BE2C (cell line): ENCODE measurements at regions not wholly inside any gene's neighbourhood (a gene's known extent, or its start where the extent isn't known, plus 50 kb on each side); places are given as distances from the start of the nearest gene placed in this dataset.
"Not testable (repeated sequence)": the region's sequence is repeated elsewhere in the genome, so short reads cannot be mapped to it uniquely, and the experiment has no call there.

Experiments used
- DNase-seq: peaks from one replicate; pipeline ENCODE4 v3.0.0-alpha.2; 2020
- H3K27me3 ChIP-seq: fragments of 250-450 bp; sonication (Bioruptor Pico); 2 replicates; pipeline ENCODE4 v1.5.1; 2020; ENCODE audit warnings: mild to moderate bottlenecking
- H3K36me3 ChIP-seq: fragments of 250-450 bp; sonication (Bioruptor Pico); 2 replicates; pipeline ENCODE4 v1.5.1; 2020; ENCODE audit warnings: mild to moderate bottlenecking
- H3K4me1 ChIP-seq: fragments of 250-450 bp; sonication (Bioruptor Pico); 2 replicates; pipeline ENCODE4 v1.5.1; 2020
- H3K4me3 ChIP-seq: 2 replicates; pipeline ENCODE4 v1.5.1; 2011; ENCODE audit warnings: low read depth, low read length
- H3K9me3 ChIP-seq: fragments of 250-450 bp; sonication (Bioruptor Pico); 2 replicates; pipeline ENCODE4 v1.5.1; 2020
- CTCF ChIP-seq: IDR thresholded peaks from 2 replicates; pipeline ENCODE4 v1.5.1; 2012; ENCODE audit warnings: mild to moderate bottlenecking, low read depth, low read length

DNA sequence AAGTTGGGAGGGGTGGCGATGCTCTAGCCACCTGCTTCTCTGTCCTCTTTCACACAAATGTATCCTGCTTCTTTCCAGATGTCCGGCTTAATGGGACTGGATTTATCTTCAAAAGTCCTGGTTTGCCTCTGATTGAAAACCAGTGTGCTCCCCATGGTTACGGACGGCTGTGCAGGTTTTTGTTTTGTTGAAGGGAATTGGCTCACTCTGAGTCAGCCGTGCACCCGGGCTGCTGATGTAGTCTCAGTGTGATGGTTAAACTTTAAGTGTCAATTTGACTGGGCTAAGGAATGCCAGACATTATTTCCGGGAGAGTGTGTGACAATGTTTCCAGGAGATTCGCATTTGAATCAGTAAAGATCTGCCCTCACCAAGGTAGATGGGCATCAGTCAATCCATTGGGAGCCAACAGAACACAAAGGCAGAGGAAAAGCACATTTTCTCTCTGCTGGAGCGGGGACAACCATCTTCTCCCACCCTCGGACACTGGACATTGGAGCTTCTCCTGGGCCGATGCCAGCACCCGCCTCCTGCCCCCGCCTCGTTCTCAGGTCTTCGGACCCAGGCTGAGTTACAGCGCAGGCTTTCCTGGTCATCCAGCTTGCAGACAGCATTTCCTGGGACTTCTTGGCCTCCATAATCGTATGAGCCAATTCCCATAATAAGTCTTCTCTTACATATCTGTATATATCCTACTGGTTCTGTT lies 126.9 kb upstream of the TNRC6C start:
- Histone ChIP-seq H3K27me3 (no peaks in the 10 kb centered on the region), H3K4me3 (no peak overlapping the region), H3K9me3 (no peaks in the 10 kb centered on the region), H3K36me3 (no peaks in the 10 kb centered on the region), H3K4me1 (peaks cover 43% of the 10 kb centered on the region)
- peak; percentile 49 for DNase-seq
- no peak for TF ChIP-seq CTCF

DNA sequence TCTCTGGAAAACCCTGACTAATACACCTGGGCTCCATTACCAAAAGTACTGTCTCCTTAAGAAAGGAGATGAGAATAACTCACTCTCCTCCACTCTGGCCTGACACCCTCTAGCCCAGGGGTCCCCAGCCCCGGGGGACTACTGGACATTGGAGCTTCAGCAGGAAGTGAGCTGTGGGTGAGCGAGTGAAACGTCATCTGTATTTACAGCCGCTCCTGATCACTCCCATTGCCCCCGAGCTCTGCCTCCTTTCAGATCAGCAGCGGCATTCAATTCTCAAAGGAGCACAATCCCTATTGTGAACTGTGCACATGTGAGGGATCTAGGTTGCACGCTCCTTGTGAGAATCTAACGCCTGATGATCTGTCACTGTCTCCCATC lies 126.3 kb upstream of the TNRC6C start:
- DNase-seq, result no peak
- no peak for TF ChIP-seq CTCF
- H3K4me1 ChIP-seq, result peaks cover 43% of the 10 kb centered on the region

DNA sequence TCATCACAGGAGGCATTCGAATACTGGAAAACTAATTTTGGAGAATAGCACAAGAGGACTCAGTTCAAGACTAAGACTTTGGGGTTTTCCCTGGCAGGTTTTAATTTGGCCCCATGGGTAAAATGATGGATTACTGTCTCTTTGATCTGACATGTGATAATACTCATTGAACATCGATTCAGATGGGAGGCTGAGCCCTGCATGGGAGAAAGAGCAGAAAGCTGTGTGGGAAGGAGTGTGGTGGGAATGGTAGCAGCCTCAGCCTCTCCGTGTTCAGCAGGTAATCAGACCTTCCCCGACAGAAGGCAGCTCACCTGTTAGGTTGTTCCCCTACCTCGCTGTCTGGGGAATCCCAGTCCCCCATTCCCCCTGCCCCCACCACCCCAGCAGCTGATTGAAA lies 124.7 kb upstream of the TNRC6C start:
- peaks cover 40% of the 10 kb centered on the region for H3K4me1 ChIP-seq

More for the DNA sequence above, 126.3 kb upstream of the TNRC6C start:
- H3K4me3 ChIP-seq, result no peak overlapping the region
- H3K9me3 ChIP-seq, result no peaks in the 10 kb centered on the region
- H3K36me3 ChIP-seq, result no peaks in the 10 kb centered on the region
- H3K27me3 ChIP-seq, result no peaks in the 10 kb centered on the region

GRCh38 chr17:77834170-77835115 lies 124.1 kb upstream of the TNRC6C start:
- no peak for TF ChIP-seq CTCF
- Histone ChIP-seq H3K9me3 (no peaks in the 10 kb centered on the region), H3K27me3 (no peaks in the 10 kb centered on the region), H3K4me3 (peak overlapping the region; percentile 29), H3K36me3 (no peaks in the 10 kb centered on the region), H3K4me1 (peaks cover 40% of the 10 kb centered on the region)
- peak; percentile 84 for DNase-seq

More for the DNA sequence above, 124.7 kb upstream of the TNRC6C start:
- no peaks in the 10 kb centered on the region for H3K9me3 ChIP-seq
- H3K36me3 ChIP-seq, result no peaks in the 10 kb centered on the region
- DNase-seq, result no peak
- H3K4me3 ChIP-seq, result no peak overlapping the region
- TF ChIP-seq CTCF, result no peak
- no peaks in the 10 kb centered on the region for H3K27me3 ChIP-seq

- DNase-seq, result no peak
- no peak for TF ChIP-seq CTCF
Measured at GRCh38 chr17:77836557-77837041, 121.9 kb upstream of the TNRC6C start.

DNA sequence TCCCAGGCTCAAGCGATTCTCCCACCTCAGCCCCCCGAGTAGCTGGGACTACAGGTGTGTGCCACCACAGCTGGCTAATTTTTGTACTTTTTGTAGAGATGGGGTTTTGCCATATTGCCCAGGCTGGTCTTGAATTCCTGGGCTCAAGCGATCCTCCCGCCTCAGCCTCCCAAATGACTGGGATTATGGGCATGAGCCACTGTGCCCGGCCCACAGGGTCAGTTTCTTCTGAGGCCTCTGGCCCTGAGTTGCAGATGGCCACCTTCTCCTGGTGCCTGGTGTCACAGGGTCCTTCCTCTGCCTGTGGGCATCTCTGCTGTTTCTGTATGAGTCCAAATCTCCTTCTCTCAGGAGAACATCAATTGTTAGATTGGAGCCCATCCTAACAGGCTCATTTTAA lies 121.4 kb upstream of the TNRC6C start:
- H3K27me3 ChIP-seq, H3K4me3 ChIP-seq, H3K36me3 ChIP-seq, DNase-seq, H3K9me3 ChIP-seq: not testable (repeated sequence)
- peaks cover 15% of the 10 kb centered on the region for H3K4me1 ChIP-seq

More at GRCh38 chr17:77836557-77837041, 121.9 kb upstream of the TNRC6C start:
- Histone ChIP-seq H3K9me3 (no peaks in the 10 kb centered on the region), H3K27me3 (no peaks in the 10 kb centered on the region), H3K36me3 (no peaks in the 10 kb centered on the region), H3K4me3 (no peak overlapping the region), H3K4me1 (peaks cover 20% of the 10 kb centered on the region)
